Adrenal gland (tissue), 9 donors: ENCODE measurements at regions not wholly inside any gene's neighbourhood (a gene's known extent, or its start where the extent isn't known, plus 50 kb on each side); places are given as distances from the start of the nearest gene placed in this dataset.

Experiments used
- DNase-seq, 7 donors: peaks; one replicate each; pipeline ENCODE4 v3.0.0-alpha.2; 2019 to 2020
- H3K27ac ChIP-seq, 5 donors: fragments of 200-600 bp; sonication (generic) in 4 of 5; 1 replicate in 3 of 5; 2 replicates in 2 of 5; pipeline versions ENCODE4 v1.5.1 to v1.8.0; 2016 to 2020; ENCODE audit warnings: mild to moderate bottlenecking in 1 of 5
- H3K27me3 ChIP-seq: fragments of 200-600 bp; 2 replicates; pipeline ENCODE4 v1.8.0; 2021
- H3K36me3 ChIP-seq, 2 donors: fragments of 200-600 bp; replicated peaks in 1 of 2; 1 replicate in 1 of 2; 2 replicates in 1 of 2; pipeline versions ENCODE4 v1.5.1 to v1.8.0; 2018 to 2022
- H3K4me1 ChIP-seq, 2 donors: fragments of 200-600 bp; replicated peaks in 1 of 2; 1 replicate in 1 of 2; 2 replicates in 1 of 2; pipeline versions ENCODE4 v1.5.1 to v1.8.0; 2018 to 2021
- H3K4me3 ChIP-seq, 4 donors: fragments of 200-600 bp; sonication (generic) in 3 of 4; one replicate each; pipeline ENCODE4 v1.5.1; 2016 to 2018
- H3K9me3 ChIP-seq, 3 donors: fragments of 200-600 bp; sonication (generic) in 1 of 3; replicated peaks in 1 of 3; 1 replicate in 2 of 3; 2 replicates in 1 of 3; pipeline versions ENCODE4 v1.5.1 to v1.8.0; 2016 to 2021
- CTCF ChIP-seq, 6 experiments: fragments of 450-650 bp in 4 of 6; fragments of 200-600 bp in 2 of 6; sonication (generic) in 1 of 6; IDR thresholded peaks; 1 replicate in 5 of 6; 2 replicates in 1 of 6; pipeline versions ENCODE4 v1.5.1 to v1.8.0; 2016 to 2021; ENCODE audit warnings: antibody characterized with exemption in 6 of 6, mild to moderate bottlenecking in 2 of 6, moderate library complexity in 1 of 6
- POLR2A ChIP-seq, 2 donors: fragments of 450-650 bp; IDR thresholded peaks; one replicate each; pipeline ENCODE4 v1.6.1; 2017; ENCODE audit warnings: antibody characterized with exemption in 2 of 2, mild to moderate bottlenecking in 2 of 2, moderate library complexity in 1 of 2
- WGBS, 4 donors: extraction: QIAGEN DNeasy Blood & Tissue Kit in 2 of 4; methylation state at CpG; one replicate each; pipeline versions ENCODE4 v1.1.5 to v1.1.7; 2013 to 2017; 5-methylcytosine and 5-hydroxymethylcytosine counted together
- intact Hi-C, 2 donors: fragments of 100-400 bp; cut with DNase I; formaldehyde crosslinking; loops; one replicate each; pipeline versions ENCODE4 v1.14.1 to v1.15.0; 2022 to 2023
- donor health status: healthy with polysubstance abuse.
- donor health status: Bipolar disorder and iron deficiency.
- donor health status: DM: yes; HTN: yes; CAD: no.
- donor health status: DM: no; HTN: no; CAD: no.
- donor health status: DM: no; HTN: no; CAD: no.

- no peak for DNase-seq
- intact Hi-C loops, result no loop called here
- H3K4me1 ChIP-seq, result no peaks in the 10 kb centered on the region
- TF ChIP-seq CTCF (IDR thresholded peaks at IDR 0.05), result no peak
- TF ChIP-seq POLR2A (IDR thresholded peaks at IDR 0.05), result no peak
- no peak overlapping the region for H3K4me3 ChIP-seq
- no peaks in the 10 kb centered on the region for H3K27me3 ChIP-seq
- 76 to 86% (median 77%) methylated on average over 4 of the region's 4 CpGs for WGBS, 4 donors
- no peaks in the 10 kb centered on the region for H3K9me3 ChIP-seq
- H3K36me3 ChIP-seq, result no peaks in the 10 kb centered on the region
- no peak overlapping the region for H3K27ac ChIP-seq
These were observed 252.0 kb downstream of the DTWD2 start for GRCh38 chr5:118736396-118736795.

- intact Hi-C loops, result no loop called here
- no peak overlapping the region for H3K4me3 ChIP-seq
- WGBS, 4 donors, result 85 to 94% (median 90%) methylated on average over 3 of the region's 3 CpGs
- no peaks in the 10 kb centered on the region for H3K27me3 ChIP-seq
- TF ChIP-seq CTCF (IDR thresholded peaks at IDR 0.05) (no peak), POLR2A (IDR thresholded peaks at IDR 0.05) (no peak)
- no peak overlapping the region for H3K27ac ChIP-seq
- H3K4me1 ChIP-seq, result no peaks in the 10 kb centered on the region
- no peaks in the 10 kb centered on the region for H3K36me3 ChIP-seq
- H3K9me3 ChIP-seq, result no peaks in the 10 kb centered on the region
- no peak for DNase-seq
These were observed 255.0 kb downstream of the DTWD2 start for GRCh38 chr5:118733394-118733793.

- no peak overlapping the region for H3K4me3 ChIP-seq
- no peak overlapping the region for H3K27ac ChIP-seq
- 62 to 80% (median 69%) methylated on average over 2 of the region's 2 CpGs for WGBS, 4 donors
- DNase-seq, result no peak
- no peak for TF ChIP-seq POLR2A (IDR thresholded peaks at IDR 0.05)
- no peak for TF ChIP-seq CTCF (IDR thresholded peaks at IDR 0.05)
- no peaks in the 10 kb centered on the region for H3K27me3 ChIP-seq
- no peaks in the 10 kb centered on the region for H3K36me3 ChIP-seq
- H3K4me1 ChIP-seq, result no peaks in the 10 kb centered on the region
- no peaks in the 10 kb centered on the region for H3K9me3 ChIP-seq
- intact Hi-C loops, result no loop called here
These were observed 260.2 kb downstream of the DTWD2 start for GRCh38 chr5:118728191-118728590.

- no peak for TF ChIP-seq CTCF (IDR thresholded peaks at IDR 0.05)
- TF ChIP-seq POLR2A (IDR thresholded peaks at IDR 0.05), result no peak
- Histone ChIP-seq H3K4me3 (no peak overlapping the region), H3K36me3 (no peaks in the 10 kb centered on the region), H3K9me3 (no peaks in the 10 kb centered on the region), H3K4me1 (no peaks in the 10 kb centered on the region), H3K27ac (no peak overlapping the region), H3K27me3 (no peaks in the 10 kb centered on the region)
- intact Hi-C loops, result no loop called here
- WGBS, 4 donors, result 68 to 87% (median 71%) methylated on average over 2 to 3 of the region's 3 CpGs
- no peak for DNase-seq
These were observed 261.5 kb downstream of the DTWD2 start for GRCh38 chr5:118726891-118727290.
